LNCAP (cell line): ENCODE measurements at regions not wholly inside any gene's neighbourhood (a gene's known extent, or its start where the extent isn't known, plus 50 kb on each side); places are given as distances from the start of the nearest gene placed in this dataset.

Experiments
- CTCF ChIP-seq: fragments of 450-650 bp; IDR thresholded peaks from 2 replicates; pipeline ENCODE4 v1.5.1; 2017; ENCODE audit warnings: mild to moderate bottlenecking

GRCh38 chr13:22077764-22078163, 406.9 kb downstream of the FGF9 start:
- TF ChIP-seq CTCF, result no peak

GRCh38 chr13:22079961-22080360, 409.1 kb downstream of the FGF9 start:
- no peak for TF ChIP-seq CTCF

- no peak for TF ChIP-seq CTCF
These were observed 410.0 kb downstream of the FGF9 start for GRCh38 chr13:22080832-22081231.

GRCh38 chr13:22081430-22081829, 410.6 kb downstream of the FGF9 start:
- no peak for TF ChIP-seq CTCF

- no peak for TF ChIP-seq CTCF
These were observed 411.2 kb downstream of the FGF9 start for GRCh38 chr13:22082030-22082429.

GRCh38 chr13:22082437-22083100, 411.7 kb downstream of the FGF9 start:
- no peak for TF ChIP-seq CTCF

GRCh38 chr13:22085001-22085400, 414.1 kb downstream of the FGF9 start:
- no peak for TF ChIP-seq CTCF
